ENCODE measurements at regions not wholly inside any gene's neighbourhood (a gene's known extent, or its start where the extent isn't known, plus 50 kb on each side); places are given as distances from the start of the nearest gene placed in this dataset.

GRCh38 chr9:118483677-118484076, 779.5 kb downstream of the TLR4 start:
- TF ChIP-seq POLR2AphosphoS5 (IDR thresholded peaks at IDR 0.05; ENCODE audit: low read depth, low read length) (no peak), CTCF (IDR thresholded peaks at IDR 0.05) (no peak)

Data from Panc1 (cell line).